GDM1 (cell line): ENCODE measurements at regions not wholly inside any gene's neighbourhood (a gene's known extent, or its start where the extent isn't known, plus 50 kb on each side); places are given as distances from the start of the nearest gene placed in this dataset.

Experiments
- DNase-seq: peaks from one replicate; lab custom pipeline; 2025; lab: John Stamatoyannopoulos, UW

DNA sequence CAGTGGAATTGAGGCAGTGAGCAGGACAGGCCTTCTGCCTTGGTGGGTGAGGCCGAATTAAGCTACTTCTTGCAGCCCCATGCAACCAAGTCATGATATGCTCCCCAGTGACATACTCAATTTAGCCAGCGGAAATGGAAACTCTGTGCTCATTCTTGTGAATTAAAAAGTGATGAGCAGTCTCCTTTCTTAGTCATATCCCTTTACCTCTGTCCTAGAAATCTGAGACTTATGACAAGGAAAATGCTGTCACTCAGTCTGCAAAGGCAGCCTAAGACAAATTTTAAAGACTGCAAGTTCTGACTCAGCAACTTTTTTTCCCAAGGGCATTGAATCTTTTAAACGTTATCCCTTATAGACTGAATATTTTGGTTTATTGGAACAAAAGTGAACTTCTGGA is 218.2 kb downstream of the SH3BP4 start:
- DNase-seq = no peak

DNA sequence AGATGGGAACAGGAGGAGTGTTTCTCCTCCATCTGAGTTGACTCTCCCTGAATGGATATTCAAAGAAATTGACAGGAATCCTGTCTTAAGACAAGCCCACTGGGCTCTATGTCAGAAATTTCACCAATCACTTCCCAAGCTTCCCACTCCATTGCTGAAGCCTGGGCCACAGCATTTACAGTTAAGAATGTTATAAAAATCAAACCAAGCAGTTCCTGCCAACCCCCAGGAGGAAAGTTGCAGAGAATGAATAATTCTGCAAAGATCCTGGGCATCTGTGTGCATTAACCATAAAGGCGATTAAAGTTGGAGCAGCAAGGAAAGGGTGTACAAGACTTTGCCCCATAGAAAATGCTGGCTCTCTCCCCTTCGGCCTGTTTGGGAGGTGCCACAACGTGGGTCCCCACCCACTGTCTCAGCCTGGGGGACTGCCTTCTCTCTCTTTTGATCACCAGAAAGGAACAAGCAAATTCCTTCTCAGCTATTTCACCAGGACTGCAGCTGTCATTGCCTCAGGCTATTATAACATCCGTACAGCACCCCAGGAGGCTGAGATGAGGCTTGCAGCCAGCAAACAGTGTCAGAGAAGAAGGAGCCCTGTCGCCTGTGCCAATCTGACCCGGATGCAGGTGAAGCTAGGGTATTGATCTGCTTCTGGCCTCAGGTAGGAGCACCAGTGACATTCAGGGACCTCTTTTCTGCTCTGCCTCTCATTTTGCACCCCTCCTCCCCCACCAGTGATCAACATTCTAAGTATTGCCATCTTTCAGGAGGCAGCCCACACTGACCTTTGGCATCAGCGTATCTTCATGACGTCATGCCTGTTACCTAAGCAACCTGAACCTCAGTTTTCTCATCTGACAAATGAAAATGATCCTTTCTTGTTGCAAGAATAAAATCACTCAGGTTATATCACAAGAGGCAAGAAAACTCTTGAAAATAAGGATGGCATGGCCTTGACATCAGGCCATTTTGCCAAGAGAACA is 219.0 kb downstream of the SH3BP4 start:
- DNase-seq = no peak

DNA sequence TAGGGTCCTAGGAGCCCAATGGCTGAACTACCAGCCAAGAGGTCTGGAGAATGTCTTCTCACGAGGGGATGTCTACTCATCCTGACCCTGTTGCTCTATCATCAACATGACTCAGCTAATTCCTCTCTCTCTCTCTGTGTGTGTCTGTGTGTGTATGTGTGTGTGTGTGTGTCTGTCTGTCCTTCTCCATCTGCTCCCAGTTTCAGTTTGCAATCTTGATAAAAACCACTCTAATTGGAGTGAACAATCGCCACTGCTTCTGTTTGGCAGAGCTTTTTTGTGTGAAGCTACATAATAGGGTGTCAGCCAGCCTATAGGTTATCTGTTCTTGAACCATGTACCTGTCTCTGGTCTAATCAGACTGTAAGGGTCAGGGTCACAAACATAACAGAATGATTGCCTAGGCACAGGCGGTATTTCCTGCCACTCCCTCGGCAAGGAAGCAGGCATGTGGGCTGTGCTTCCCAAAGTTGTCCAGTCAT is 219.8 kb downstream of the SH3BP4 start:
- DNase-seq = no peak

DNA sequence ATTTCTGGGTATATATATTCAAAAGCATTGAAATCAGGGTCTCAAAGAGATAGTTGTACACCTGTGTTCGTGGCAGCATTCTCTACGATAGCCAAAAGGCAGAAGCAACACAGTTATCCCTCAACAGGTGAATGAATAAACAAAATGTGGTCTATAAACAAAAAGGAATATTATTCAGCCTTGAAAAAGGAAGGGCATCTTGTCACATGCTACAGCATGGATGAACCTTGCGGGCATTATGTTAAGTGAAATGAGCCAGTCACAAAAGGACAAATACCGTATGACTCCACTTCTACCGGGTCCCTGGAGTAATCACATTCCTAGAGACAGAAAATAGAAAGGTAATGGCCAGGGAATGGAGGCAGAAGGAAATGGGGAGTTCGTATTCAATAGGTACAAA is 228.8 kb downstream of the SH3BP4 start:
- DNase-seq = no peak

DNA sequence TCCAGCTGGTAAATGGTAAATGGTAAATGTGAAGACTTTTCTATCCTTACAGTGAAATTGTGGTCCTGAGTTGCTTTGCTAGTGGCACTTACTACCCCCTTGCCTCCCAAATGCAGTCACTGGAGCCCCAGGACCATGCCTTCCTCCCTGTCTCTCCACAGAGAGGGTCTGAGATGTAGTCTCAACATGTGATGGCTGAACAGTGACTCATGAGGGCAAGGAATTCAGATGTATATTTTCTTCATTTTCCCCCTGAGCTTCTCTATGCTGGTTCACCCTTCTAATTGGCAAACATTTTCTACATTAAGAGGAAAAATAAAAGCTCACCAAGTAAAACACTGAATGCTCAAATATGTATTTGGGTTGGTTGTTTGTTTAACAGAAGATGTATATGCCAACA is 232.0 kb downstream of the SH3BP4 start:
- no peak for DNase-seq

DNA sequence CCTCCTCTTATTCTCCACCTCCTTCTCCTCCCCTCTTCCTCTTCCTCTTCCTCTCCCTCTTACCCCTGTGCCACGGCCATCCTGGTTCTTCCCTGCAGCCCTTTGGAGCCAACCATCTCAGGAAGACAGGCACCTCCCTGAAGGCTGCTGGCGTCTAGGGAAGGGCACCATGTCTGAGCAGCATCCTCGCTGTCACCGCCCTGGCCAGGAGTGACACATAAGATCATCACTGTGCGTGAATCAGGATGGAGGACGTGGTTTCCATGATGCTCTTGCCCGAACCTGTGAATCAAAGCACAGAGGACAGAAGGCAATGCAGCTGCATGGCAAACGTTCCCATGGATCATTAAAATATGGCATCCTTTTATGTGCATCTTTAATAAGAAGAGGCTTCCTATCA is 236.0 kb downstream of the SH3BP4 start:
- no peak for DNase-seq

DNA sequence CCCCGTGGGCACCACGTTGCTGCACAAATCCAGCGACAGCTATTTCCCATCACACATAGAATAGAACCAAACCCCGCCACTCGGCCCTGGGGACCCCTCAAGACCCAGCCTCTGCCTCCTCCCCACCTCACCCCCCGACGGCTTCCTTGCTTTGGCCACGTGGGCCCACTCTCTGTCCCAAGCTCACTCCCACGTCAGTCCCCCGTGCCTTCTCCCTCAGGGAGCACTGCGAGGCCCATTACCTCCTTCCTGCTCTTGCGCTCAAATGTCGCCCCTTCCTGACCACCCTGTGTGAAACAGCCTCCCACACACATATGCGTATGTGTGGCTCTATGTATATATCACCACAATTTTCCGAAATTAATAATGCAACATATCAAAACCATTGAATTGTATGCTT is 239.7 kb downstream of the SH3BP4 start:
- no peak for DNase-seq

DNA sequence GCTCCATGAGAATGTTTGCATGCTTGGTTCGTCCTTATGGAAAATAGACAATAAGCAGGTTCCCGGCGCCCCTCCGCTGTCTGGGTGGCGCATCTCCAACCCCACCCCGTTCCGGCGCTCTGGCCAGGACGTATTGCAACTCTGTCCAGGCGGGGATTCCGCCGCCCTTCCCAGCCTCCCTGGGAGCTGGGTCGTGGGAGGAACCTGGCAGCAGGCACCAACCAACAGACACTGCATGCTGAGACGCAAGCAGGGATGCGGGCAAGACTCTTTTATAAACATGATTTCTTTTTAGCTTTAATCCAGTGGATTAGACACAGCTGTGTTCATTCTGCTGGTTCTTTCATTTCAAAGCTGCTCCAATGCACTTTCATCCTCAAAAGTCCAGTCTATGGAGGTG is 240.2 kb downstream of the SH3BP4 start:
- no peak for DNase-seq

DNA sequence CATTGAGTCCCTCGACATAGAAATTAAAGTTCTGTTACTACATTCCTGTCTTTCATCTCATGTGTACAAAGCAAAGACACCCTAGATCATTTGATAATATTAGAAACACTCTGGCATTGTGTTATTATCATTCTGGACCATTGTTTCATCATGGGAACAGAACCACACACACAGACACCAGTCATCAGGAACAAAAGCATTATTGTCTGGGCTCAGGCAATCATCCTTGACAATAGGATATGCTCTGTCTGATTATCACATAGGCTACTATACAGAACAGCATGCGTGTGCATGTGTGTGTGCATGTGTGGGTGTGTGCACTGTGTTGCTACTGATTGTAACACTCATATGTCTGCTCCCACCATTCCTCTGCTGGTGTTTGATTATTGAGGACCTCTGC is 242.5 kb downstream of the SH3BP4 start:
- no peak for DNase-seq

DNA sequence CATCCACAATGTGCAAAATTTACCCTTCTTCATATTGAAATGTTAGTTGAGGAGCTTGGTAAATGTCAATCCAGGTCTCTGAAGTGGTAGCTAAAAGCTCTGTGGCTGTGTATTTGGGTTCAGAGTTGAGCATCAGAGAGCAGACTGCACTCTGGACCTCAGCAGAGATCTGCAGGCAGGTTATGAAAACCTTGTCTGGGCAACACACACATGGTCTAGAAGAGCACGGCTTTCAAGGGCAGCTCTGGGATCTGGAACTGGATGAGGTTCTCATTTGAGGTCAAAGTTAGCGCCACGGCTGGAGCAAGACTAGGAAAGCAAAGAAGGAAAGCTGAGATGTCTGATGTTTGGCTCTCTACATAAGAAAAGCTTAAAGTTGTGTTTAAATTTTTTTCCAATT is 243.0 kb downstream of the SH3BP4 start:
- DNase-seq = no peak

DNA sequence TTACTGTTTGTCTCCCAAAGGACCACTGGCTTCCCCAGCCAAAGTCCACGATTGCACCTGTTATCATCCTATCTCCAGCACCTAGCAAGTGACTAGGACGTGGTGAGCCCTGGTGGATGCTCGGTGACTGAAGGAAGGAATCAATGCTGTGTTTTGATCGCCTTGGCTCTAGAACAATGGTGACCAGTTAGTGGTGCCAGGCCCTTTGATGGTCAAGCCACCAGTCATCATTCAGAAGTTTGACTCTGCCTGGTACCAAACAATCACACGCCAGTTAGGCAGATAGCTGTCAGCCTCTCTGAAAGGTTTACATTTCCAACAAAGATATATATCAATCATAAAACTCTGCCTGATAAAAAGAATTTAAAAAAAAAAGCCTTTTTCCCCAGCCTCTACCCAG is 244.1 kb downstream of the SH3BP4 start:
- no peak for DNase-seq

DNA sequence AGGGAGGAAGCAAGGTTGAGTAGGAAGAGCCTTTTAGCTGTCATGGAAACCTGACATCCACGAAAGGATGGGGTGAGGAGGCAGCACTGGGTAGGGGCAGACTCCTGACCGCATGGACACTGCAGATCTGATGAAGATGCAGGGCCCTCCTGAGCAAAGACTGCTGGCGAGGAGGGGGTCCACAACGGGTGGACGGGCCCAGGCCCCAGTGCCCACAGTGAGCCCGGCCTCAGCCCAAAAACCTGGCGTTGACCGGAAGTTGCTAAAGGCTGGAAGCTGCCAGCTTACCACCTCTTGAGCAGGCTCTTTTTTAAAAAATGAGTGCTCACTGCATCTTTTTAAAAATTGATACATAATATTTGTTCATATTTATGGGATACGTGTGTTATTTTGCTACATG is 247.3 kb downstream of the SH3BP4 start:
- no peak for DNase-seq

DNA sequence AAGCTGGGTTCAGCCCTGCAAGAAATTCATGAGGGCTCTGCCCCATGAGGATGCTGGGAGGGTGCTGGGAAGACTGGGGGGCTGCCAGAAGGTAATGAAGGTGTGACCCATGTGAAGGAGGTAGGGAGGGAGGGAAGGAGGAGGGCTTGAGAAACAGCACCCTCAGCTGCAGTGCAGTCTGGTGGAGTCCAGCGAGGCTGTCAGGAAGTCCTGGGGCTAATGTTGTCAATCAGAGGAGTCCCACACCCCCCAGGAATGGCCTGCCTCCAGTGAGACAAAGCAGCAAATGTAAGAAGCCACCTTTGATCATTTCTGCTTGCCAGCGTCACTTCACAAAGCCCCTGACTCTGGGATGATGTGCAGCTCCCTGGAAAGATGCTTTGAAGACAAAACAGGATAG is 248.4 kb downstream of the SH3BP4 start:
- no peak for DNase-seq

DNA sequence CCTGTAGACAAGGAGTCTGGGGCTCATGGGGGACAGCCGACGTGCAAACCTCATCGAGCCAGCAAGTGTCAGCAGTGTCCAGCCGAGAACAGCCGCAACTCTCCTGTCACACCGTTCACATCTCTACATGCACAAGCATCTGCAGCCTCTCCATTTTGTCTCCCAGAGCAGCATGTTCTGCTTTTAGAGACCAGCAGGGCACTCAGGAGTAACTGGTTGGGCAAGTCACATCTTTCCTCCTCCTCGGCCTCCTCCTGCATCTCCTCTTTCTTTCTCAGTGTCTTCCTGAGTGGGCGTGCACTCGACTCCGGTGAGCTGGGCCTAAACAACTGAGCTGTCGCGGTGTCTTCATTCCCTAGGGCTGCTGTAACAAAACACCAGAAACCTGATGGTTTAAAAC is 249.9 kb downstream of the SH3BP4 start:
- no peak for DNase-seq

DNA sequence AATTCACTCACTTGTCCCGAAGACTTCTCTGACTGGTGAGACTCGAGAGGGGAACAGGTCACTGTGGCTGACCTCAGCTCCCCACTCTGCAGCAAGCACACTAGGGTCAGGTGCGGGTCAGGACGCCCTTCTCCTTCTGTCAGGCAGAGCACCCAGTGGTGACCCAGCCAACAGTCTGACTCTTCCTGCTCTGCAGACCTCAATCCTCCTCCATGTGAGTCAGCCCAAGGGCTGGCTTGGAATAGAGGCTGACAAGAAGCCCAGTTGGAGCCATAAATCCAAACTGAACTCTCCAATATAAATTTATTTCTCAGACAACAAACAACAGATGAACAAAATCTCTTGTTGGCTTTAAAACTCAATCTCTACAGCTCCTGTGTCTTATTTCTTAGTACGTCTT is 253.1 kb downstream of the SH3BP4 start:
- no peak for DNase-seq

DNA sequence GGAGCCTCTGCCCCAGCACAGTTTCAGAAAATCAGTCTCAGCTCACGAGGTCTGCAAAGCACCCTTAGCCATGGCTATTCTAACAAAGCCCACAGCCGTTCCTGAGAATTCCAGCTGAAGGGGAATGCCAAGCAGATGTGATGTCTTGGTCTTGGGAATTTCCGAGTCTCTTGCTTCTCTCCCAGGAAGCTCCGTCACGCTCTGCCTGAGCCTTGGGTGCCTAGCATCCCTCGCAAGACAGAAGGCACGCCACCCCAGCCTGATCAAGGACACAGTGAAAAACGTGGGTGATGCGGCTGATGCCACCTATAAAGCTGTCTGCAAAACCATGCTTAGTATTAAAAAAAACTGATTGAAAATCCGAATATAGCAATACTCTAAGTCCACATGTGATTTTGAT is 254.6 kb downstream of the SH3BP4 start:
- DNase-seq = no peak

DNA sequence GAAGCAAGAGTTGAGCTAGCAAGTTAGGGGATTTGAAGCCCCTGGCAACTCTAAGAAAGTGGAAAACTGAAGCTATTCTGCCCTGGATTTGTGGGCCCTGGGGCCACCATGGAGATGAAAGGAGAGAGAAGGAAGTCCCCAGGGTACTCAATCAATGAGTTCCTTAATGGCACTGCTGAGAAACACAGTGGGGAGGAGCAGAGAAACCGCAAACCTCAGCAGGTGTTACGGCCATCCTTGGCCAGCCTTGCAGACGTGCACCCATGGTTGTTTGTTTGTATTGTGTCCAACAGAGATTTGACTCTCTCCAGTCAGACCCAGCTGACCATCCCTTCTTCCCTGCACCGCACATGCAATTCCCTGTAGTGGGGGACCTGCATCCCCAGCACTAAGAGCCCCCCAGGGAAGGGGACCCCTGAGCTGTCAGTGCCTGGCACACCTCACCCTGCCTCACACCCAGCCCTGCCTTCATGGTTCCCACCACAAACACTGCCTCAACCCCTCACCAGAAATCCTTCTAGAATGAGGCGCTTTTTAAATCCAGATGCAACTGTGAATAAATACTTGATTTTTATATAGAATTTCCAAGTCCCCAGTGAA is 255.3 kb downstream of the SH3BP4 start:
- DNase-seq = no peak

DNA sequence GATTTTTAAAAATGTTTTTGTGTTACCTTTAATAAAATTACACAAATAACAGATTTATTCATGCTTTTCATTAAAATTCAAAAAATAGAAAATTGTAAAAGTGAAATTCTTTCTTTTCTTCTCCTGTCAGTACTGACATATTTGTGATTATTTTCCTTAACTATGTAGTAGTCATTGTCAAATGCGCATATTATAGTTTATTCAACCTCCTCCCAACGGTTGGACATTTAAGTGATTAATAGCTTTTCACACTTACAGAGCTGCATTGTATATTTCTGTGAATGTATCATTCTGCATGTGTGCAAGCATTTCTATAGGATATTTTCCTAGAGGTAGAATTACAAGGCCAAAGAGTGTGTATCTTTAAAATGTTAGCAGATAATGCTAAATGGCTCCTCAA is 259.2 kb downstream of the SH3BP4 start:
- no peak for DNase-seq

DNA sequence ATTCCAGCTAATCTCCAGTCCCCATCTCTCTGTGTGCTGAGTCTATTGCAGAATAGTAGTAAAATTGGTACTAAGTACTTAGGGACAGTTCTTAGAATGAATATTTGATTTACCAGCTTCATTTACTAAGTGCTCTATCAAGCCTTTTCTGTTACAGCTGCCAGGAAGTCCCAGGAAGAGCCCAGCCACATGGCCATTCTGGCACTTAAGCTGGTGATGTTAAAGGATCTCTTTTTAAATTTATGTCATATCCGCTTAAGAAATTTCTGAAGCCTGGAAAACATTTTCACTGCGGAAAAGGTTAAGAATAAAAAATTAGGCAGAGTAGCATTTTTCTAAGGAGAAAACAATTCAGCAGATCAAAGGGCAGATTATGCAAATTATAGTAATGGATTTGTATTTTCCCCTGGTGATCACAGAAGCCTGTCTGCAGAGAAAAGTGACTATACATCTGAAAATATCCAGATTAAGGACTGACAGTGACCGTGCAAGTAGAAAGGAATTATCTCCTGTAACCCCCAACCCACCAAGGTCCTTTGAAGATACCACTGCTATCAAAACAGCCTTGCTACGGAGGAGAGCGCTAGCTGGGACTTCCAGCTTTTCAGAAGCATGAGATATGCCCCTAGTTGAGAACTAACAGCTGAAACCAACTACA is 260.8 kb downstream of the SH3BP4 start:
- no peak for DNase-seq

DNA sequence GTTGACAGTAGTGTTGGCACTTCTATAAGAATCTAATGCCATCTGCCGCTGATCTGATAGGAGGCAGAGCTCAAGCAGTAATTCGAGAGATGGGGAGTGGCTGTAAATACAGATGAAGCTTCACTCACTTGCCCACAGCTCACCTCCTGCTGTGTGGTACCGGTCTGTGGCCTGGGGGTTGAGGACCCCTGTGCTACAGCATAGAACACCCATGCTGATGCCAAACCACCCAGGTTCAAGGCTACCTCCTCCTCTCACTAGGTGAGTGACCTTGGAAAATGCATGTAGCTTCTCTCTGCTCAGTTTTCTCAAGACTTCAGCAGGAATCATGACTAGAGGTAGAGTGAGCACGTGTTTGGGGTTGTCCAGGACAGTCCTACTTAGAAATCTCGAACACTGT is 263.4 kb downstream of the SH3BP4 start:
- no peak for DNase-seq

DNA sequence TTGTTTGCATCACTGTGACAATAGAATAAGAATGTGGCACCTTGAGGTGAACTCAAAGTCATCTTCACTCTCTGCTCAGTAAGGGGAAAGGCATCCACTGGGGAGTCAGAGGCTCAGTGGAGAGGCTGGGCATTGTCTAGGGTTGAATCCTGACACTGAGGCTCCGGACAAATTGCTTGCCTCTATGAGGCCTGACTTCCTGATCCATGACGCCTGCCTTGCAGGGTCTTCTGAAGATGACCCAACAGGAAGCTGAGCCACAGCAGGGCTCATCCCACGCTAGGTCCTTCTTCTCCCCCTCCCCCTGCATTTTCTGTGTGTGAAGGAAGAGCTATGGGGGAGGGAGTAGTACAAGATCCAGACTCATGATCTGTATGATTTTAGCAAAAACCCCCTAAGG is 265.1 kb downstream of the SH3BP4 start:
- DNase-seq = no peak

DNA sequence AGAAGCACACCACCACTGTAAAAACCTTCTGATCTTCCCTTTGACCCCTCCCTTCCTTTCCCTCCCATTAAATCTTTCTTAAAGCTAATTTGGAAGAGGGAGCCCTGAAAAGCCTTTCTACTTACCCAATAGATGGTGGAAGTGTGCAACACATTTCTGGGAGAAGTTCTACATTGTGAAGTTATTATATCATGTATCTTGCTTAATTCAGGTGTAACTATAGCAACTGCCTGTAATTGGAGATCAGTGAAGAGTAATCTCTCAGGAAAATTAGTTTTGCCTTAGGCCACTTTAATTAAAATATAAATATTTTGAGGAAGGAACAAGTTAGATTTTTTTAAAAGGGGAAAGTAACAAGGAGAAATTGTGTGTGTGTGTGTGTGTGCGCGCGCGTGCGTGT is 266.0 kb downstream of the SH3BP4 start:
- no peak for DNase-seq

DNA sequence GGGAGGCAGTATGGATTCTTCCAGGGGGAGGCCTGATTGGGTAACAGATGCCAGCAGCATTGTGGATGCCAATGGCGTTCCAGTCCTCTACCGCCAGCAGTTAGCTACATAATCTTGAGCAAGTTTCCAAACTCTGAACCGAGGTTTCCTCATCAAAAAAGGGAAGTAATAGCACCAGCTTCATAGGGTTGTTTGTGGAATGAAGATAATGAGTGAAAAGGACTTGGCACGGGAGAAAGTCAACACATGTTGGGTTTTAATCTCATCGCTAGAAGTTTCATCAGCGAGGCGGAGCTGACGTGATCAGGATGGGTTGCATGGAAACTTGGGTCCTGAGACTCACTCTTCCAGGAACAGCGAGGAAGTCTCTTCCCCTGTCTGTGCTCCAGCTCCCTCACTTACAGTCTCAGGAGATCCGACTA is 266.7 kb downstream of the SH3BP4 start:
- DNase-seq = no peak
